ENCODE measurements at regions not wholly inside any gene's neighbourhood (a gene's known extent, or its start where the extent isn't known, plus 50 kb on each side); places are given as distances from the start of the nearest gene placed in this dataset.

DNA sequence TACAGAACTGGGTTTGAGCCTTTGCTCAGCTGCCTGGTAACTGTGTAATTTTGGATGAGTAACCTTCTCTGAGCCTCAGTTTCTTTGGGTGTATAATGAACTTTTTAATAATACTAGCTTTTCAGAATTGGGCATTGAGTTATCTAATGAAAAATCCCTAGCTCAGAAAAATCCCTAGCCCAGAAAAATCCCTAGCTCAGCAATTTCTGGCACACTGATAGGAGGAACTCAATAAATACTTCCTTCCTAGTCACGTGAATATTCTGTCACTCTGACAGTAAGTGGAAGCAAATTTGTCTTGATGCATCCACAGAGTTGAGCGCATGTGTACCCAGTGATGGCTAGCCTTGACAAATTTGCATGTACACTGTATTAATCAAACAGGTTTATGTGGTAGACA is 817.6 kb downstream of the XPNPEP1 start:
- no peaks in the 10 kb centered on the region for H3K36me3 ChIP-seq
- no peak overlapping the region for H3K27ac ChIP-seq
- no peaks in the 10 kb centered on the region for H3K9me3 ChIP-seq
- H3K4me1 ChIP-seq: no peaks in the 10 kb centered on the region
- DNase-seq: no peak
- TF ChIP-seq, protein P1, sequence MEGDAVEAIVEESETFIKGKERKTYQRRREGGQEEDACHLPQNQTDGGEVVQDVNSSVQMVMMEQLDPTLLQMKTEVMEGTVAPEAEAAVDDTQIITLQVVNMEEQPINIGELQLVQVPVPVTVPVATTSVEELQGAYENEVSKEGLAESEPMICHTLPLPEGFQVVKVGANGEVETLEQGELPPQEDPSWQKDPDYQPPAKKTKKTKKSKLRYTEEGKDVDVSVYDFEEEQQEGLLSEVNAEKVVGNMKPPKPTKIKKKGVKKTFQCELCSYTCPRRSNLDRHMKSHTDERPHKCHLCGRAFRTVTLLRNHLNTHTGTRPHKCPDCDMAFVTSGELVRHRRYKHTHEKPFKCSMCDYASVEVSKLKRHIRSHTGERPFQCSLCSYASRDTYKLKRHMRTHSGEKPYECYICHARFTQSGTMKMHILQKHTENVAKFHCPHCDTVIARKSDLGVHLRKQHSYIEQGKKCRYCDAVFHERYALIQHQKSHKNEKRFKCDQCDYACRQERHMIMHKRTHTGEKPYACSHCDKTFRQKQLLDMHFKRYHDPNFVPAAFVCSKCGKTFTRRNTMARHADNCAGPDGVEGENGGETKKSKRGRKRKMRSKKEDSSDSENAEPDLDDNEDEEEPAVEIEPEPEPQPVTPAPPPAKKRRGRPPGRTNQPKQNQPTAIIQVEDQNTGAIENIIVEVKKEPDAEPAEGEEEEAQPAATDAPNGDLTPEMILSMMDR (IDR thresholded peaks at IDR 0.05): no peak
- H3K4me3 ChIP-seq: no peak overlapping the region
- H3K27me3 ChIP-seq: no peaks in the 10 kb centered on the region
- intact Hi-C loops (cut with DNase I; ENCODE audit: low total_unique reads): no loop called here

DNA sequence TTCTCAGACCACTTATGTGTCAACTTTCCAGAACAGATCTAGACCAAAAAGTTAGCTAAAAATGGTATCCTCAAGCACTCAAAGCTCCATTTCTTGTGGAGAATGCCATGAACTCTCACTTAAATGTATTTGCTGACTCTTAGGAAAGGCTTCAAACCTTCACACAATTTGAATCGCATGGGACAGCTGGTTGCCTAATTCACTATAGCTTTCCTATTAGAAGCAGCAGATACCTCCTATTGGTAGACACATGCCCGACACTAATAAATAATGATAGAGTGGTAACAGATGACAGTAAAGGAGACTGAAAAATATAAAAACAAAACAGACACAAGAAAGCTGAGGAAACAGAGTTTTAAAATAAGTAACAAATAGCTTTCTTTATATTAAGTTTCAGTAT is 818.5 kb downstream of the XPNPEP1 start:
- no peak overlapping the region for H3K4me3 ChIP-seq
- no peaks in the 10 kb centered on the region for H3K36me3 ChIP-seq
- TF ChIP-seq, protein P1 (IDR thresholded peaks at IDR 0.05): no peak
- no peak for DNase-seq
- H3K27me3 ChIP-seq: no peaks in the 10 kb centered on the region
- intact Hi-C loops (cut with DNase I; ENCODE audit: low total_unique reads): no loop called here
- H3K27ac ChIP-seq: no peak overlapping the region
- no peaks in the 10 kb centered on the region for H3K4me1 ChIP-seq
- H3K9me3 ChIP-seq: no peaks in the 10 kb centered on the region

DNA sequence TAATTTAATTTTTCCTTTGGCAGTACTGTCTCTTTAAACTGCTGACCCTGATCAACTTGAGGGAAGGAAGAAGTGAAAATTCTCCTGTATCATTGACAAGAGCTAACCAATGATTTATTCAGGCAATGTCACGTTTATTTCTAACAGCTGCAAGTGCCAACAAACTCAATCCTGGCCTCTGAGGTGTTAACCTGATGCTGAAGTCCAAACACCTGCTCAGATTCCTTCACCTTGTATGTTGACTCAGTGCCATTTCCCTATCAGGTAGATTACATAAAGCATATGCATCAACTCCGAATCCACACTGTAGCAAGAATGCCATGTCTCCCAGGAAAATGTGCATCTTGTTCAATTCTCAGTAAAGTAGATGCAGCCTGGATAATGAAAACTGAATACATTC is 820.0 kb downstream of the XPNPEP1 start:
- Histone ChIP-seq H3K36me3 (no peaks in the 10 kb centered on the region), H3K27ac (no peak overlapping the region), H3K4me3 (no peak overlapping the region), H3K4me1 (no peaks in the 10 kb centered on the region), H3K27me3 (no peaks in the 10 kb centered on the region), H3K9me3 (no peaks in the 10 kb centered on the region)
- no peak for DNase-seq
- intact Hi-C loops (cut with DNase I; ENCODE audit: low total_unique reads): no loop called here
- TF ChIP-seq, protein P1 (IDR thresholded peaks at IDR 0.05): no peak

DNA sequence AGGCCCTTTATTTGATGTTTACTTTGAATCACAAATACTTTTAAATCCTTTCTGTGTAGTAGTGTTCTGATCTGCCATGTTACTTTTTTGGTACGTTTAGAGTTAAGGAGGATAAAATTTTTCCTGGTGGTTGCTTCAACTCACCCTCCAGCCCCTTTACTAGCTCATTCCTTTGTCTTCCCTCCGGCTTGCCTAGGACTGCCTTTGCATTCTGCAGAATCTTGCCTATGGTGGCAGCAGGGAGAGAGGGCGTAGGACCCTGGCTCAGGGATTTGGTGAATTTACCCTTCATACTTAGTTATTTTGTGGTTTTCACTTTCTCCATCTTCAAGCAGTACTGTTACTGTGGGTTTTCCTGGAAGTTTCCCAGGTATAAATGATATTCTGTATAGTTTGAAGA is 833.5 kb downstream of the XPNPEP1 start:
- TF ChIP-seq, protein P1 (IDR thresholded peaks at IDR 0.05): no peak
- no peak for DNase-seq

DNA sequence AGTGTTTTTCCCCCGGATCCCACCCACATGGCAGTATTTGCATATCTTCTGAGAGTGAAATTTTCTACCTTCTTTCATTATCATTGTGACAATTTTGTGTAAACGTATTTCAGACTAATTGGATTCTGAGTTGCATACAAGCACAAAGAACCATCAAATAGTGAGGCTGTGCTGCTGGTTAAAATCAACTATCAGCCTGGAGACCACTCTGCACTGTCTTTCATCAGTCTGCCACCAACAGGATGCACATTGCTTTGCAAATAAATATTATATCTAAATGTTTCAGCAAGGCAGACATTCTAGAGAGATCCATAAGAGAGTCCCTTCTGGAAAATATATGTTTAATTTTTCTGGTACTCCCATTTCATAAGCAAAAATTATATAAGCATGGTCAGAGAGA is 851.8 kb downstream of the XPNPEP1 start:
- Histone ChIP-seq H3K36me3 (no peaks in the 10 kb centered on the region), H3K4me3 (no peak overlapping the region), H3K9me3 (no peaks in the 10 kb centered on the region), H3K27me3 (no peaks in the 10 kb centered on the region), H3K27ac (no peak overlapping the region), H3K4me1 (no peaks in the 10 kb centered on the region)
- intact Hi-C loops (cut with DNase I; ENCODE audit: low total_unique reads): no loop called here
- TF ChIP-seq, protein P1 (IDR thresholded peaks at IDR 0.05): no peak
- DNase-seq: no peak

More for the DNA sequence above, 833.5 kb downstream of the XPNPEP1 start:
- intact Hi-C loops (cut with DNase I; ENCODE audit: low total_unique reads): no loop called here
- H3K9me3 ChIP-seq: peaks cover 0 to 10% (median 3%) of the 10 kb centered on the region in 3 donors
- H3K27me3 ChIP-seq: no peaks in the 10 kb centered on the region
- H3K36me3 ChIP-seq: no peaks in the 10 kb centered on the region
- H3K4me3 ChIP-seq: no peak overlapping the region
- H3K27ac ChIP-seq: no peak overlapping the region
- no peaks in the 10 kb centered on the region for H3K4me1 ChIP-seq

DNA sequence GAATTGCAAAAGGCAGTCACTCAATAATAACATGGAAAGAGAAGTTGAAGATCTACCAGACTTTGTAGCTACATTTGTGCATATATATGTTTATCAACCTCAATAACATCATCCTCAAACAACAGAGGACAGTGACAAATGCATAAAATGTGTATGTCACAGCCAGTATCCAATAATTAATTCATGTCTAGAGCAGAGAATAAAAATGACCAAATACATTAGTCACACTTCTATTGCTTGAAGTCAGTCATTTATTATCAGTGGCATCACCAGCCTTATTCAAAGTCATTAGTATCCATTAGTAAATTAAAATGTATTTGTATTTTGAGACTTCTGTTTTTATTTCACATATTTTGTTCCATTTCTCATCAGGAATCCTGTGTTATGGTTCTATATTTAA is 852.8 kb downstream of the XPNPEP1 start:
- H3K4me3 ChIP-seq: no peak overlapping the region
- DNase-seq: no peak
- no peaks in the 10 kb centered on the region for H3K36me3 ChIP-seq
- TF ChIP-seq, protein P1 (IDR thresholded peaks at IDR 0.05): no peak
- H3K27ac ChIP-seq: no peak overlapping the region
- intact Hi-C loops (cut with DNase I; ENCODE audit: low total_unique reads): no loop called here
- no peaks in the 10 kb centered on the region for H3K4me1 ChIP-seq
- H3K9me3 ChIP-seq: no peaks in the 10 kb centered on the region
- H3K27me3 ChIP-seq: no peaks in the 10 kb centered on the region
